ENCODE measurements at regions not wholly inside any gene's neighbourhood (a gene's known extent, or its start where the extent isn't known, plus 50 kb on each side); places are given as distances from the start of the nearest gene placed in this dataset.

- TF ChIP-seq CTCF (IDR thresholded peaks at IDR 0.05; ENCODE audit: extremely low read depth in 1 of 2, insufficient read depth in 1 of 2, low read depth in 1 of 2, low read length in 2 of 2) (no peak), POLR2A (IDR thresholded peaks at IDR 0.05; ENCODE audit: low read depth, low read length) (no peak), EZH2 (IDR thresholded peaks at IDR 0.05; ENCODE audit: borderline replicate concordance, low read depth, low read length, severe bottlenecking) (no peak), FOS (IDR thresholded peaks at IDR 0.05; ENCODE audit: borderline replicate concordance, insufficient read depth, low read length) (no peak)
These were observed 380.0 kb downstream of the PDCD6IP start for GRCh38 chr3:34178415-34178814.

Measured in endothelial cell of umbilical vein (primary cell).